CD4-positive, alpha-beta T cell (primary cell): ENCODE measurements at regions not wholly inside any gene's neighbourhood (a gene's known extent, or its start where the extent isn't known, plus 50 kb on each side); places are given as distances from the start of the nearest gene placed in this dataset.

Source experiments
- ATAC-seq: fragments of 200-7000 bp; cut with Tn5 transposase; one replicate; pipeline ENCODE4 v1.10.0; 2022; ENCODE audit warnings: mild to moderate bottlenecking; ENCODE audit not compliant: poor library complexity
- CTCF ChIA-PET: fragments of 350-600 bp; sonication (Branson Sonifier 250); formaldehyde crosslinking; loops from one replicate; lab custom pipeline; 2021; ENCODE audit warnings: antibody characterized with exemption, inconsistent platforms; lab: Charles Lee
- POLR2A ChIA-PET: fragments of 350-600 bp; sonication (Branson Sonifier 250); formaldehyde crosslinking; loops from one replicate; lab custom pipeline; 2021; ENCODE audit warnings: antibody characterized with exemption, inconsistent platforms; lab: Charles Lee
- DNase-seq, 14 experiments: peaks; one replicate each; pipeline ENCODE4 v3.0.0-alpha.2; 2013 to 2020; ENCODE audit warnings: mixed read lengths in 2 of 14
- H3K27ac ChIP-seq, 2 donors: one replicate each; pipeline versions ENCODE4 v1.5.1 to v1.7.0; 2013; ENCODE audit warnings: low read length in 2 of 2, low read depth in 1 of 2, mild to moderate bottlenecking in 1 of 2
- H3K27me3 ChIP-seq, 2 experiments: 1 replicate in 1 of 2; 2 replicates in 1 of 2; pipeline versions ENCODE4 v1.6.1 to v1.7.0; 2013; ENCODE audit warnings: low read length in 2 of 2, control low read depth in 1 of 2, mild to moderate bottlenecking in 1 of 2, moderate library complexity in 1 of 2; ENCODE audit not compliant: insufficient read depth in 2 of 2, control insufficient read depth in 1 of 2
- H3K36me3 ChIP-seq: one replicate; pipeline ENCODE4 v1.6.1; 2013; ENCODE audit warnings: low read length, control low read depth; ENCODE audit not compliant: insufficient read depth
- H3K4me1 ChIP-seq: one replicate; pipeline ENCODE4 v1.6.1; 2013; ENCODE audit warnings: low read length, control low read depth; ENCODE audit not compliant: insufficient read depth
- H3K4me3 ChIP-seq: one replicate; pipeline ENCODE4 v1.5.1; 2013; ENCODE audit warnings: mild to moderate bottlenecking, low read length, moderate library complexity
- H3K9me3 ChIP-seq, 2 experiments: 1 replicate in 1 of 2; 2 replicates in 1 of 2; pipeline versions ENCODE4 v1.6.1 to v1.7.0; 2013; ENCODE audit warnings: low read length in 2 of 2, mild to moderate bottlenecking in 2 of 2, control low read depth in 1 of 2, moderate library complexity in 1 of 2; ENCODE audit not compliant: control insufficient read depth in 1 of 2, insufficient read depth in 1 of 2
- H3K27ac Mint-ChIP-seq: one replicate; pipeline ENCODE4 v1.8.0; 2020; ENCODE audit warnings: mixed read lengths
- H3K27me3 Mint-ChIP-seq: one replicate; pipeline ENCODE4 v1.8.0; 2021; ENCODE audit warnings: mixed read lengths
- H3K36me3 Mint-ChIP-seq: one replicate; pipeline ENCODE4 v1.8.0; 2021; ENCODE audit warnings: low read depth, mixed read lengths
- H3K4me1 Mint-ChIP-seq: one replicate; pipeline ENCODE4 v1.8.0; 2021; ENCODE audit warnings: low read depth, mixed read lengths
- H3K4me3 Mint-ChIP-seq: one replicate; pipeline ENCODE4 v1.8.0; 2020; ENCODE audit warnings: mild to moderate bottlenecking, mixed read lengths
- H3K9me3 Mint-ChIP-seq: one replicate; pipeline ENCODE4 v1.8.0; 2020; ENCODE audit warnings: mixed read lengths
- CTCF ChIP-seq: fragments of 200-600 bp; IDR thresholded peaks from one replicate; pipeline ENCODE4 v1.8.0; 2022; ENCODE audit warnings: antibody characterized with exemption, mild to moderate bottlenecking
- intact Hi-C, 2 experiments: fragments of 100-400 bp; cut with DNase I in 1 of 2; cut with micrococcal nuclease in 1 of 2; formaldehyde crosslinking; loops; one replicate each; pipeline versions ENCODE4 v1.15.1 to v1.9.0; 2023 to 2025; cut with DNase I, micrococcal nuclease

GRCh38 chr6:141624301-141624700 is 508.4 kb upstream of the GJE1 start:
- no peak for TF ChIP-seq CTCF
- H3K9me3 Mint-ChIP-seq, result peaks cover 4% of the 10 kb centered on the region

GRCh38 chr6:141618180-141618581 is 514.5 kb upstream of the GJE1 start:
- CTCF ChIA-PET, result no interaction called here

More at GRCh38 chr6:141624301-141624700, 508.4 kb upstream of the GJE1 start:
- Mint-ChIP-seq H3K27me3 (peaks cover 18% of the 10 kb centered on the region), H3K27ac (no peak overlapping the region), H3K4me1 (no peaks in the 10 kb centered on the region), H3K36me3 (no peaks in the 10 kb centered on the region), H3K4me3 (no peak overlapping the region)
- ChIA-PET POLR2A (no interaction called here), CTCF (no interaction called here)
- H3K36me3 ChIP-seq, result no peaks in the 10 kb centered on the region
- DNase-seq (no peak), ATAC-seq (no peak)
- H3K9me3 ChIP-seq, result no peaks in the 10 kb centered on the region
- H3K4me1 ChIP-seq, result no peaks in the 10 kb centered on the region
- intact Hi-C loops, result no loop called here
- no peak overlapping the region for H3K27ac ChIP-seq
- H3K27me3 ChIP-seq, result no peaks in the 10 kb centered on the region
- no peak overlapping the region for H3K4me3 ChIP-seq

GRCh38 chr6:141610741-141611140 is 522.0 kb upstream of the GJE1 start:
- DNase-seq, result no peak
- H3K4me3 ChIP-seq, result no peak overlapping the region
- no peaks in the 10 kb centered on the region for H3K36me3 Mint-ChIP-seq
- H3K4me3 Mint-ChIP-seq, result no peak overlapping the region
- CTCF ChIA-PET, result no interaction called here
- no peaks in the 10 kb centered on the region for H3K4me1 Mint-ChIP-seq
- peaks cover 8% of the 10 kb centered on the region for H3K9me3 Mint-ChIP-seq
- H3K36me3 ChIP-seq, result no peaks in the 10 kb centered on the region
- H3K27ac Mint-ChIP-seq, result no peak overlapping the region
- H3K27me3 Mint-ChIP-seq, result no peaks in the 10 kb centered on the region
- intact Hi-C loops, result no loop called here
- H3K27ac ChIP-seq, result no peak overlapping the region
- ATAC-seq, result no peak
- H3K27me3 ChIP-seq, result no peaks in the 10 kb centered on the region
- peaks cover 0 to 3% of the 10 kb centered on the region in 2 experiments for H3K9me3 ChIP-seq
- POLR2A ChIA-PET, result no interaction called here
- no peak for TF ChIP-seq CTCF
- H3K4me1 ChIP-seq, result no peaks in the 10 kb centered on the region

More at GRCh38 chr6:141618180-141618581, 514.5 kb upstream of the GJE1 start:
- H3K36me3 ChIP-seq, result no peaks in the 10 kb centered on the region
- no peaks in the 10 kb centered on the region for H3K4me1 ChIP-seq
- POLR2A ChIA-PET, result no interaction called here
- Mint-ChIP-seq H3K27ac (no peak overlapping the region), H3K4me1 (no peaks in the 10 kb centered on the region), H3K9me3 (peaks cover 1% of the 10 kb centered on the region), H3K4me3 (no peak overlapping the region), H3K27me3 (no peaks in the 10 kb centered on the region), H3K36me3 (no peaks in the 10 kb centered on the region)
- intact Hi-C loops, result no loop called here
- H3K9me3 ChIP-seq, result peaks cover 0 to 6% of the 10 kb centered on the region in 2 experiments
- H3K27ac ChIP-seq, result no peak overlapping the region
- TF ChIP-seq CTCF, result no peak
- H3K27me3 ChIP-seq, result no peaks in the 10 kb centered on the region
- no peak for ATAC-seq
- no peak for DNase-seq
- no peak overlapping the region for H3K4me3 ChIP-seq
